ENCODE measurements at regions not wholly inside any gene's neighbourhood (a gene's known extent, or its start where the extent isn't known, plus 50 kb on each side); places are given as distances from the start of the nearest gene placed in this dataset.
A peak's percentile ranks its signal among the peaks of the same experiment; 100 is the strongest.

- TF ChIP-seq ZNF232 (CRISPR knock-in tag; IDR thresholded peaks at IDR 0.05) (no peak), PTBP1 (IDR thresholded peaks at IDR 0.05; ENCODE audit: low read depth, low read length) (no peak), RBBP5 (IDR thresholded peaks at IDR 0.05; ENCODE audit: borderline replicate concordance, insufficient read depth, low read length, poor library complexity, severe bottlenecking) (no peak), CREM (IDR thresholded peaks at IDR 0.05; ENCODE audit: low read depth) (0 out of 2 replicates have a peak, but pooled peaks have one; percentile 22), CTCF (IDR thresholded peaks at IDR 0.05 in 2 of 3, conservative IDR thresholded peaks at IDR 0.05 in 1 of 3; ENCODE audit: insufficient read depth in 2 of 3, low read depth in 1 of 3, low read length in 3 of 3) (no peak), ZNF121 (CRISPR knock-in tag; conservative IDR thresholded peaks at IDR 0.05) (no peak), KLF16 (IDR thresholded peaks at IDR 0.05) (peak; percentile 92), NFE2L1 (tag; IDR thresholded peaks at IDR 0.05; ENCODE audit: borderline replicate concordance, low read depth) (no peak), ZBTB49 (CRISPR knock-in tag; IDR thresholded peaks at IDR 0.05; ENCODE audit: borderline replicate concordance) (no peak), CHD1 (IDR thresholded peaks at IDR 0.05; ENCODE audit: low read length) (no peak), POLR3G (IDR thresholded peaks at IDR 0.05; ENCODE audit: extremely low read depth, insufficient read length, insufficient replicate concordance) (no peak), TCF7 (IDR thresholded peaks at IDR 0.05; ENCODE audit: borderline replicate concordance) (no peak), KLF6 (CRISPR knock-in tag; IDR thresholded peaks at IDR 0.05; ENCODE audit: borderline replicate concordance) (no peak), MXI1 (IDR thresholded peaks at IDR 0.05; ENCODE audit: low read depth, low read length) (no peak), HMGN3 (IDR thresholded peaks at IDR 0.05; ENCODE audit: borderline replicate concordance, extremely low read depth, insufficient read length, low read depth, low read length) (no peak), XRCC4 (IDR thresholded peaks at IDR 0.05; ENCODE audit: extremely low read depth, insufficient read depth, insufficient read length) (no peak), ZNF165 (CRISPR knock-in tag; IDR thresholded peaks at IDR 0.05; ENCODE audit: borderline replicate concordance) (no peak), SPI1 (IDR thresholded peaks at IDR 0.05; ENCODE audit: borderline replicate concordance, low read depth, low read length) (0 out of 2 replicates have a peak, but pooled peaks have one; percentile 7), RNF2 (IDR thresholded peaks at IDR 0.05) (0 out of 2 replicates have a peak, but pooled peaks have one; percentile 41), SMARCC2 (IDR thresholded peaks at IDR 0.05; ENCODE audit: low read depth) (0 out of 2 replicates have a peak, but pooled peaks have one; percentile 41), ELK1 (CRISPR knock-in tag; IDR thresholded peaks at IDR 0.05) (no peak), YBX1 (IDR thresholded peaks at IDR 0.05) (no peak), TOE1 (IDR thresholded peaks at IDR 0.05; ENCODE audit: borderline replicate concordance) (no peak), TOE1 (CRISPR knock-in tag; IDR thresholded peaks at IDR 0.05; ENCODE audit: borderline replicate concordance, low read depth) (no peak), LEF1 (IDR thresholded peaks at IDR 0.05) (0 out of 2 replicates have a peak, but pooled peaks have one; percentile 27)
Measured at GRCh38 chr3:73255609-73256029, 194.2 kb downstream of the EBLN2 start (continued).

Data from K562 (cell line).